Tibial nerve (tissue), 4 donors: ENCODE measurements at regions not wholly inside any gene's neighbourhood (a gene's known extent, or its start where the extent isn't known, plus 50 kb on each side); places are given as distances from the start of the nearest gene placed in this dataset.

ENCODE experiments used
- CTCF ChIP-seq, 5 experiments: fragments of 200-600 bp in 3 of 5; fragments of 450-650 bp in 2 of 5; sonication (generic) in 3 of 5; IDR thresholded peaks; one replicate each; pipeline ENCODE4 v1.5.1; 2016 to 2019; ENCODE audit warnings: antibody characterized with exemption in 5 of 5, mild to moderate bottlenecking in 3 of 5, moderate library complexity in 2 of 5
- EP300 ChIP-seq, 2 donors: sonication (generic); formaldehyde crosslinking; IDR thresholded peaks; one replicate each; pipeline ENCODE4 v1.6.1; 2017; ENCODE audit warnings: antibody characterized with exemption in 2 of 2, mild to moderate bottlenecking in 1 of 2
- POLR2A ChIP-seq, 2 donors: fragments of 450-650 bp; IDR thresholded peaks; one replicate each; pipeline ENCODE4 v1.6.1; 2017; ENCODE audit warnings: antibody characterized with exemption in 2 of 2, mild to moderate bottlenecking in 2 of 2, moderate library complexity in 2 of 2

GRCh38 chr16:48813485-48813884, 203.5 kb upstream of the N4BP1 start:
- TF ChIP-seq POLR2A (IDR thresholded peaks at IDR 0.05) (no peak), CTCF (IDR thresholded peaks at IDR 0.05) (no peak), EP300 (IDR thresholded peaks at IDR 0.05) (no peak)
